ENCODE measurements at regions not wholly inside any gene's neighbourhood (a gene's known extent, or its start where the extent isn't known, plus 50 kb on each side); places are given as distances from the start of the nearest gene placed in this dataset.

GRCh38 chr15:25066708-25067107, 111.9 kb downstream of the SNRPN start:
- no peak for TF ChIP-seq PPARA (CRISPR knock-in tag; IDR thresholded peaks at IDR 0.05; ENCODE audit: borderline replicate concordance)
- no peak for TF ChIP-seq ZFP30 (CRISPR knock-in tag; IDR thresholded peaks at IDR 0.05)
- no peak for TF ChIP-seq GLIS3 (CRISPR knock-in tag; IDR thresholded peaks at IDR 0.05)
- TF ChIP-seq CSRNP3 (CRISPR knock-in tag; IDR thresholded peaks at IDR 0.05), result no peak
- no peak for TF ChIP-seq ZNF8 (CRISPR knock-in tag; IDR thresholded peaks at IDR 0.05)
- no peak for TF ChIP-seq CSDC2 (CRISPR knock-in tag; IDR thresholded peaks at IDR 0.05)
- TF ChIP-seq TSHZ2 (CRISPR knock-in tag; IDR thresholded peaks at IDR 0.05), result no peak
- TF ChIP-seq TOX (CRISPR knock-in tag; IDR thresholded peaks at IDR 0.05; ENCODE audit: borderline replicate concordance), result no peak
- no peak for TF ChIP-seq OSR1 (CRISPR knock-in tag; IDR thresholded peaks at IDR 0.05)
- no peak for TF ChIP-seq POU6F1 (CRISPR knock-in tag; IDR thresholded peaks at IDR 0.05; ENCODE audit: borderline replicate concordance, low read depth)
- no peak for TF ChIP-seq ESRRG (CRISPR knock-in tag; IDR thresholded peaks at IDR 0.05)
- TF ChIP-seq SNAI2 (CRISPR knock-in tag; IDR thresholded peaks at IDR 0.05), result no peak
- no peak for TF ChIP-seq TCF4 (CRISPR knock-in tag; IDR thresholded peaks at IDR 0.05; ENCODE audit: borderline replicate concordance)
- no peak for TF ChIP-seq ZNF70 (CRISPR knock-in tag; IDR thresholded peaks at IDR 0.05)
- TF ChIP-seq ZFP3 (CRISPR knock-in tag; IDR thresholded peaks at IDR 0.05), result no peak
- no peak for TF ChIP-seq ZNF565 (CRISPR knock-in tag; conservative IDR thresholded peaks at IDR 0.05; ENCODE audit: low read depth)
- no peak for TF ChIP-seq RARB (CRISPR knock-in tag; IDR thresholded peaks at IDR 0.05)
- no peak for TF ChIP-seq ISL1 (CRISPR knock-in tag; IDR thresholded peaks at IDR 0.05)
- ATAC-seq, result no peak

- TF ChIP-seq TOX (CRISPR knock-in tag; IDR thresholded peaks at IDR 0.05; ENCODE audit: borderline replicate concordance) (no peak), ARNTL (CRISPR knock-in tag; IDR thresholded peaks at IDR 0.05; ENCODE audit: borderline replicate concordance, low read depth) (no peak), POU6F1 (CRISPR knock-in tag; IDR thresholded peaks at IDR 0.05; ENCODE audit: borderline replicate concordance, low read depth) (no peak), CSRNP3 (CRISPR knock-in tag; IDR thresholded peaks at IDR 0.05) (no peak), ZFP3 (CRISPR knock-in tag; IDR thresholded peaks at IDR 0.05) (no peak), RARB (CRISPR knock-in tag; IDR thresholded peaks at IDR 0.05) (no peak), TSHZ2 (CRISPR knock-in tag; IDR thresholded peaks at IDR 0.05) (no peak), PPARA (CRISPR knock-in tag; IDR thresholded peaks at IDR 0.05; ENCODE audit: borderline replicate concordance) (no peak), ISL1 (CRISPR knock-in tag; IDR thresholded peaks at IDR 0.05) (no peak), PATZ1 (CRISPR knock-in tag; IDR thresholded peaks at IDR 0.05; ENCODE audit: borderline replicate concordance) (no peak), ZFP30 (CRISPR knock-in tag; IDR thresholded peaks at IDR 0.05) (no peak), GLIS3 (CRISPR knock-in tag; IDR thresholded peaks at IDR 0.05) (no peak)
- ATAC-seq, result no peak
These were observed 113.0 kb downstream of the SNRPN start for GRCh38 chr15:25067725-25068309.
